Endodermal cell (in vitro differentiated cells): ENCODE measurements at regions not wholly inside any gene's neighbourhood (a gene's known extent, or its start where the extent isn't known, plus 50 kb on each side); places are given as distances from the start of the nearest gene placed in this dataset.
"Not testable (repeated sequence)": the region's sequence is repeated elsewhere in the genome, so short reads cannot be mapped to it uniquely, and the experiment has no call there.

Experiments used
- DNase-seq: peaks from one replicate; pipeline ENCODE4 v3.0.0-alpha.2; 2017
- H3K27ac ChIP-seq: 2 replicates; pipeline ENCODE4 v1.5.1; 2013; ENCODE audit warnings: mild to moderate bottlenecking, low read depth, low read length, moderate library complexity
- H3K27me3 ChIP-seq: 2 replicates; pipeline ENCODE4 v1.6.1; 2013; ENCODE audit warnings: mild to moderate bottlenecking, low read length, moderate library complexity; ENCODE audit not compliant: insufficient read depth, control insufficient read depth, poor library complexity, severe bottlenecking
- H3K36me3 ChIP-seq: 2 replicates; pipeline ENCODE4 v1.7.0; 2013; ENCODE audit warnings: mild to moderate bottlenecking, low read length, moderate library complexity; ENCODE audit not compliant: control insufficient read depth, insufficient read depth
- H3K4me1 ChIP-seq: one replicate; pipeline ENCODE4 v1.7.0; 2013; ENCODE audit warnings: low read length; ENCODE audit not compliant: control insufficient read depth, insufficient read depth
- H3K4me3 ChIP-seq: 2 replicates; pipeline ENCODE4 v1.5.1; 2013; ENCODE audit warnings: mild to moderate bottlenecking, low read length, moderate library complexity
- H3K9ac ChIP-seq: 2 replicates; pipeline ENCODE4 v1.6.1; 2013; ENCODE audit warnings: mild to moderate bottlenecking, low read length, moderate library complexity; ENCODE audit not compliant: poor library complexity, severe bottlenecking; ENCODE audit errors: extremely low read depth
- H3K9me3 ChIP-seq: 2 replicates; pipeline ENCODE4 v1.6.1; 2013; ENCODE audit warnings: mild to moderate bottlenecking, low read length, moderate library complexity; ENCODE audit not compliant: control insufficient read depth
- H3K27ac Mint-ChIP-seq: 2 replicates; pipeline ENCODE4 v1.8.0; 2020; ENCODE audit warnings: mixed read lengths
- H3K27me3 Mint-ChIP-seq: 2 replicates; pipeline ENCODE4 v1.8.0; 2021; ENCODE audit warnings: mild to moderate bottlenecking, mixed read lengths; ENCODE audit not compliant: insufficient read depth
- H3K36me3 Mint-ChIP-seq: 2 replicates; pipeline ENCODE4 v1.8.0; 2020; ENCODE audit warnings: low read depth, mixed read lengths
- H3K4me1 Mint-ChIP-seq: 2 replicates; pipeline ENCODE4 v1.8.0; 2020; ENCODE audit warnings: mixed read lengths
- H3K4me3 Mint-ChIP-seq: 2 replicates; pipeline ENCODE4 v1.8.0; 2020; ENCODE audit warnings: mild to moderate bottlenecking, moderate library complexity, mixed read lengths
- H3K9me3 Mint-ChIP-seq: 2 replicates; pipeline ENCODE4 v1.8.0; 2020; ENCODE audit warnings: mild to moderate bottlenecking, mixed read lengths
- WGBS, 2 experiments: methylation state at CpG; one replicate each; pipeline versions ENCODE4 v1.1.5 to v1.1.7; 2013; ENCODE audit warnings: missing lambda C conversion rate in 2 of 2, mixed read lengths in 1 of 2; ENCODE audit not compliant: insufficient coverage in 1 of 2, insufficient read length in 1 of 2; 5-methylcytosine and 5-hydroxymethylcytosine counted together
- TF ChIP-seq, protein P1 (sequence below): fragments of 200-600 bp; sonication (generic); conservative IDR thresholded peaks from 2 replicates; pipeline ENCODE4 v1.5.0; 2021; ENCODE audit warnings: antibody characterized with exemption, mild to moderate bottlenecking

DNA sequence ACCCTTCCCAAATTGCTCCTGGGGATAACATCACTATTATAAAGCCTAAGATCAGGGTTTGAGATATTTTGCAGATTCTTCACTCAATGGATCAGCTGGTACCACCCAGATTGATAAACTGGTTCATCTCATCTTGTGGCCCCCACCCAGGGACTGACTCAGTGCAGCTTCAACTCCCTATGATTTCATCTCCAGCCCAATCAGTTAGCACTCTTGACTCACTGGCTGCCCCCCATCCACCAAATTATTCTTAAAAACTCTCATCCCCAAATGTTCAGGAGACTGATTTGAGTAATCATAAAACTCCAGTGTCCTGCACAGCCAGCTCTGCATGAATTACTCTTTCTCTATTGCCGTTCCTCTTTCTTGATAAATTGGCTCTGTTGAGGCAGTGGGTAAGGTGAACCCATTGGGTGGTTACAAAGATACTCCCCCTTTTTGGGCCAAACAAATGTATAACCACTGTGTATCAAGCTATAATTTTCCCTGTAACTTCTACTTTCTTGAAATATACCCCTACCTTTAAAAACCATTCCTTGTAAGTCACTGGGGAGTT lies 263.3 kb upstream of the IL12B start:
- H3K9me3 ChIP-seq, result peaks cover 22% of the 10 kb centered on the region
- Mint-ChIP-seq H3K4me1 (peaks cover 9% of the 10 kb centered on the region), H3K36me3 (peaks cover 8% of the 10 kb centered on the region), H3K27me3 (peaks cover 25% of the 10 kb centered on the region), H3K9me3 (peaks cover 38% of the 10 kb centered on the region), H3K4me3 (no peak overlapping the region), H3K27ac (no peak overlapping the region)
- H3K27me3 ChIP-seq, result no peaks in the 10 kb centered on the region
- no peak overlapping the region for H3K27ac ChIP-seq
- WGBS, 2 experiments, result 41 to 60% methylated on average over 1 of the region's 1 CpG
- no peak overlapping the region for H3K4me3 ChIP-seq
- H3K9ac ChIP-seq, result no peak overlapping the region
- TF ChIP-seq, protein P1, sequence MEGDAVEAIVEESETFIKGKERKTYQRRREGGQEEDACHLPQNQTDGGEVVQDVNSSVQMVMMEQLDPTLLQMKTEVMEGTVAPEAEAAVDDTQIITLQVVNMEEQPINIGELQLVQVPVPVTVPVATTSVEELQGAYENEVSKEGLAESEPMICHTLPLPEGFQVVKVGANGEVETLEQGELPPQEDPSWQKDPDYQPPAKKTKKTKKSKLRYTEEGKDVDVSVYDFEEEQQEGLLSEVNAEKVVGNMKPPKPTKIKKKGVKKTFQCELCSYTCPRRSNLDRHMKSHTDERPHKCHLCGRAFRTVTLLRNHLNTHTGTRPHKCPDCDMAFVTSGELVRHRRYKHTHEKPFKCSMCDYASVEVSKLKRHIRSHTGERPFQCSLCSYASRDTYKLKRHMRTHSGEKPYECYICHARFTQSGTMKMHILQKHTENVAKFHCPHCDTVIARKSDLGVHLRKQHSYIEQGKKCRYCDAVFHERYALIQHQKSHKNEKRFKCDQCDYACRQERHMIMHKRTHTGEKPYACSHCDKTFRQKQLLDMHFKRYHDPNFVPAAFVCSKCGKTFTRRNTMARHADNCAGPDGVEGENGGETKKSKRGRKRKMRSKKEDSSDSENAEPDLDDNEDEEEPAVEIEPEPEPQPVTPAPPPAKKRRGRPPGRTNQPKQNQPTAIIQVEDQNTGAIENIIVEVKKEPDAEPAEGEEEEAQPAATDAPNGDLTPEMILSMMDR, result no peak
- DNase-seq, result no peak
- H3K4me1 ChIP-seq, result no peaks in the 10 kb centered on the region
- H3K36me3 ChIP-seq, result no peaks in the 10 kb centered on the region

DNA sequence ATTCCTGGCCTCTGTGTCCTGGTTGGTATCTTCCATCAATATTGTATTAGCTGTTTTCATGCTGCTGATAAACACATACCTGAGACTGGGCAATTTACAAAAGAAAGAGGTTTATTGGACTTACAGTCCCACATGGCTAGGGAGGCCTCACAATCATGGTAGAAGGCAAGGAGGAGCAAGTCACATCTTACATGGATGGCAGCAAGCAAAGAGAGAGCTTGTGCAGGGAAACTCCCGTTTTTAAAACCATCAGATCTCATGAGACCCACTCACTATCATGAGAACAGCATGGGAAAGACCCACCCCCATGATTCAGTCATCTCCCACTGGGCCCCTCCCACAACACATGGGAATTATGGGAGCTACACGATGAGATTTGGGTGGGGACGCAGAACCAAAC lies 265.3 kb upstream of the IL12B start:
- not testable (repeated sequence) for H3K4me3 ChIP-seq, H3K4me1 ChIP-seq, H3K27ac Mint-ChIP-seq, H3K36me3 Mint-ChIP-seq, H3K9ac ChIP-seq, H3K27ac ChIP-seq, H3K4me1 Mint-ChIP-seq, H3K27me3 ChIP-seq, DNase-seq, H3K36me3 ChIP-seq, H3K4me3 Mint-ChIP-seq
- Mint-ChIP-seq H3K9me3 (peaks cover 45% of the 10 kb centered on the region), H3K27me3 (peaks cover 16% of the 10 kb centered on the region)
- WGBS, 2 experiments, result 89 to 100% methylated on average over 1 to 3 of the region's 3 CpGs
- H3K9me3 ChIP-seq, result peaks cover 19% of the 10 kb centered on the region

DNA sequence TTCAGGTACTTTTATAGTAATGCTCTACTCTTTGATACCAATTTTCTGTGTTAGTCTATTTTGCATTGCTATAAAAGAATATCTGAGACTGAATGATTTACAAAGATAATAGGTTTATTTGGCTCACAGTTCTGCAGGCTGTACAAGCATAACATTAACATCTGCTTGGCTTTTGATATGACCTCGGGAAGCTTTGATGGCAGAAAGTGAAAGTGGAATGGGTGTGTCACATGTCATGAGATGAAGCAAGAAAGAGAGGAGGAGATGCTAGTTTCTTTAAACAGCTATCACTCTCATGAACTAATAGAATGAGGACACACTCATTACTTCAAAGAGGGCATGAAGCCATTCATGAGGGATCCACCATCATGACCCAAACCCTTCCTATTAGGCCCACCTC lies 270.9 kb upstream of the IL12B start:
- Mint-ChIP-seq H3K4me1 (no peaks in the 10 kb centered on the region), H3K36me3 (peaks cover 7% of the 10 kb centered on the region), H3K27me3 (peaks cover 5% of the 10 kb centered on the region), H3K9me3 (peaks cover 45% of the 10 kb centered on the region), H3K27ac (no peak overlapping the region), H3K4me3 (no peak overlapping the region)
- H3K9ac ChIP-seq, result no peak overlapping the region
- no peak overlapping the region for H3K27ac ChIP-seq
- TF ChIP-seq, protein P1, result no peak
- DNase-seq, result no peak
- WGBS, 2 experiments, result 76% methylated on average over 1 of the region's 1 CpG; no CpG with 5 or more reads in 1 of the 2 experiments
- peaks cover 16% of the 10 kb centered on the region for H3K9me3 ChIP-seq
- no peaks in the 10 kb centered on the region for H3K4me1 ChIP-seq
- H3K36me3 ChIP-seq, result no peaks in the 10 kb centered on the region
- no peak overlapping the region for H3K4me3 ChIP-seq
- H3K27me3 ChIP-seq, result no peaks in the 10 kb centered on the region

DNA sequence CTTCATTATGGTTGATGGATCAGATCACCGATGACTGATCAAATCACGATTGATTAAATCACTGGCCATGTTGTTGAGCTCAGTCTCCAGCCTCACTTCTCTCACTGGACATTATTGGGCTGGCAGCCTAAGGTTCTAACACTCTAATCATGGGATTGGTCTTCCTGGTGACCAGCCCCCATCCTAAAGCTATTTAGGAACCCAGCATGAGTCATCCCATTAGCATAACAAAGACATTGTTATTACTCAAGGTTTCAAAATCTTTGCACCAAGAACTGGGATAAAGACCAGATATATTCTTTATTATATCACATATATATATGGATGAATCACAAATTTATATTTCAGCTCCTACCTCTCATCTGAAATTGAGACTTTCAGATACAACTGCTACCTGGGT lies 272.1 kb upstream of the IL12B start:
- Histone ChIP-seq H3K27ac (no peak overlapping the region), H3K4me3 (no peak overlapping the region), H3K27me3 (no peaks in the 10 kb centered on the region), H3K36me3 (no peaks in the 10 kb centered on the region), H3K9ac (no peak overlapping the region), H3K4me1 (no peaks in the 10 kb centered on the region), H3K9me3 (peaks cover 16% of the 10 kb centered on the region)
- 92 to 100% methylated on average over 2 of the region's 2 CpGs for WGBS, 2 experiments
- DNase-seq, result no peak
- Mint-ChIP-seq H3K27ac (no peak overlapping the region), H3K27me3 (peaks cover 5% of the 10 kb centered on the region), H3K4me3 (no peak overlapping the region), H3K36me3 (peaks cover 7% of the 10 kb centered on the region), H3K9me3 (peaks cover 35% of the 10 kb centered on the region), H3K4me1 (no peaks in the 10 kb centered on the region)
- TF ChIP-seq, protein P1, result no peak
